Type B pancreatic cell (in vitro differentiated cells): ENCODE measurements at regions not wholly inside any gene's neighbourhood (a gene's known extent, or its start where the extent isn't known, plus 50 kb on each side); places are given as distances from the start of the nearest gene placed in this dataset.

Experiments
- DNase-seq: peaks from one replicate; pipeline ENCODE4 v3.0.0; 2021; ENCODE audit warnings: mixed read lengths; ENCODE audit not compliant: unreplicated experiment; ENCODE audit errors: extremely low spot score
- H3K27ac Mint-ChIP-seq: 2 replicates; pipeline ENCODE4 v1.8.0; 2021; ENCODE audit warnings: mild to moderate bottlenecking, mixed read lengths
- H3K27me3 Mint-ChIP-seq: 2 replicates; pipeline ENCODE4 v1.8.0; 2021; ENCODE audit warnings: mixed read lengths
- H3K36me3 Mint-ChIP-seq: 2 replicates; pipeline ENCODE4 v1.8.0; 2021; ENCODE audit warnings: mixed read lengths
- H3K4me1 Mint-ChIP-seq: one replicate; pipeline ENCODE4 v1.8.0; 2021; ENCODE audit warnings: mixed read lengths; ENCODE audit not compliant: unreplicated experiment
- H3K4me3 Mint-ChIP-seq: 2 replicates; pipeline ENCODE4 v1.8.0; 2021; ENCODE audit warnings: mild to moderate bottlenecking, mixed read lengths
- H3K9me3 Mint-ChIP-seq: 2 replicates; pipeline ENCODE4 v1.8.0; 2021; ENCODE audit warnings: mixed read lengths
- TF ChIP-seq, protein P1 (sequence below): fragments of 200-600 bp; sonication (generic); conservative IDR thresholded peaks from 2 replicates; pipeline ENCODE4 v1.5.0; 2021; ENCODE audit warnings: antibody characterized with exemption, mild to moderate bottlenecking

DNA sequence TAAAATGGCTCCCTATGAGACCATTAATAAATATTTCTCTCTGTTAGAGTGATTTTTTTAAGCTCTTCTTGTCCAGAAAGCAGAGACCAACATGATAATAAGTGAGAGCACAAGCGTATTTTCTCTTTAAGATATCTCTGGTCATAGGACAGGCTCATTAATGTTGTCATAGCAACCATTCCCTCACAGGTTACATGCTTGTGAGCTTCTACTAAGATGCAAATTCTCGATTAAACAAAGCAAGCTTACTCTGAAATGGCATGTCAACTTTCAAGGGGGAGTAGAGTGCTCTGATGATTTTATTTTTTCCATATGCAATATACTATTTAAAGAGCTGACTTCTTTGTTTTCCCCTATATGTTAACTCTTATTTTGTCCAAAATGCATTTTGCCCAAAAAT is 487.2 kb upstream of the LCORL start:
- Mint-ChIP-seq H3K36me3 (no peaks in the 10 kb centered on the region), H3K27me3 (no peaks in the 10 kb centered on the region), H3K27ac (no peak overlapping the region), H3K4me3 (no peak overlapping the region), H3K4me1 (no peaks in the 10 kb centered on the region), H3K9me3 (no peaks in the 10 kb centered on the region)
- TF ChIP-seq, protein P1, sequence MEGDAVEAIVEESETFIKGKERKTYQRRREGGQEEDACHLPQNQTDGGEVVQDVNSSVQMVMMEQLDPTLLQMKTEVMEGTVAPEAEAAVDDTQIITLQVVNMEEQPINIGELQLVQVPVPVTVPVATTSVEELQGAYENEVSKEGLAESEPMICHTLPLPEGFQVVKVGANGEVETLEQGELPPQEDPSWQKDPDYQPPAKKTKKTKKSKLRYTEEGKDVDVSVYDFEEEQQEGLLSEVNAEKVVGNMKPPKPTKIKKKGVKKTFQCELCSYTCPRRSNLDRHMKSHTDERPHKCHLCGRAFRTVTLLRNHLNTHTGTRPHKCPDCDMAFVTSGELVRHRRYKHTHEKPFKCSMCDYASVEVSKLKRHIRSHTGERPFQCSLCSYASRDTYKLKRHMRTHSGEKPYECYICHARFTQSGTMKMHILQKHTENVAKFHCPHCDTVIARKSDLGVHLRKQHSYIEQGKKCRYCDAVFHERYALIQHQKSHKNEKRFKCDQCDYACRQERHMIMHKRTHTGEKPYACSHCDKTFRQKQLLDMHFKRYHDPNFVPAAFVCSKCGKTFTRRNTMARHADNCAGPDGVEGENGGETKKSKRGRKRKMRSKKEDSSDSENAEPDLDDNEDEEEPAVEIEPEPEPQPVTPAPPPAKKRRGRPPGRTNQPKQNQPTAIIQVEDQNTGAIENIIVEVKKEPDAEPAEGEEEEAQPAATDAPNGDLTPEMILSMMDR = no peak
- DNase-seq = no peak

DNA sequence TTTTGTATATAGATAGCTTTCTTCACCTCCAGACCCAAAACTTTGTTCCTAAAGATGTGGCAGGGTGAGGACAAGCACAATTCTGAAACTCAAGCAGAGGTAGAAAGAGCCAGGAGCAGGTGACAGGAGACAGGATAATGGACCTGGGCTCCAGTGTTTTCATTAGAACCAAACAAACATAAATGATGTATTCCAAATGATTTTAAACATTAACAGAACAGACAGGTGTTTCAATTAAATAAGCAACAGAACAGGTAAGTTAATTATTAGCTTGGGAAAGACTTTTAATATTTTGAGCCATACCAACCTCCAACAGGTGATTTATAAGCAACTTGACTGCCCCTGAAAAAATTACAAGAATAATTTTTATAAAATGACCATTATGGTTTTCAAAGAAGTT is 459.4 kb upstream of the LCORL start:
- no peak for DNase-seq
- TF ChIP-seq, protein P1 = no peak
- H3K4me3 Mint-ChIP-seq = no peak overlapping the region
- no peak overlapping the region for H3K27ac Mint-ChIP-seq
- H3K36me3 Mint-ChIP-seq = no peaks in the 10 kb centered on the region
- H3K27me3 Mint-ChIP-seq = no peaks in the 10 kb centered on the region
- H3K4me1 Mint-ChIP-seq = no peaks in the 10 kb centered on the region
- H3K9me3 Mint-ChIP-seq = peaks cover 19% of the 10 kb centered on the region

DNA sequence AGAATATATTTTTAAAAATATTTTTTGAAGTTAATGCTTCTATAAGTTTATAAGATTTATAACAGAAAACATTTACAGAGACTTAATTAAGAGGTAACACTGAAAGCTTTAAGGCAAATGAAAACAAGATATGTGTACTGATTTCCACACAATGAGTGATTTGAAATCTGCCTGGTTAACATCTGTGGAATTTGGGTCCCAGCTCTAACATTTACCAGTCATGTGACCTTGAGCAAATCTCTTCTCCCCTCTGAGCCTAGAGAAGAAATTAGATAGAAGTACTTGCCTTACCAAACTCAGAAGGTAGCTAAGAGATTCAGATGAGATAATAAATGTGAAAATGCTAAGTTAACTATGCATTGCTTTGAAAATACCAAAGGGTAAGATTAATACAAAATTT is 458.8 kb upstream of the LCORL start:
- H3K36me3 Mint-ChIP-seq = no peaks in the 10 kb centered on the region
- TF ChIP-seq, protein P1 = no peak
- no peaks in the 10 kb centered on the region for H3K27me3 Mint-ChIP-seq
- no peak overlapping the region for H3K27ac Mint-ChIP-seq
- H3K4me1 Mint-ChIP-seq = no peaks in the 10 kb centered on the region
- H3K4me3 Mint-ChIP-seq = no peak overlapping the region
- H3K9me3 Mint-ChIP-seq = peaks cover 18% of the 10 kb centered on the region
- no peak for DNase-seq

DNA sequence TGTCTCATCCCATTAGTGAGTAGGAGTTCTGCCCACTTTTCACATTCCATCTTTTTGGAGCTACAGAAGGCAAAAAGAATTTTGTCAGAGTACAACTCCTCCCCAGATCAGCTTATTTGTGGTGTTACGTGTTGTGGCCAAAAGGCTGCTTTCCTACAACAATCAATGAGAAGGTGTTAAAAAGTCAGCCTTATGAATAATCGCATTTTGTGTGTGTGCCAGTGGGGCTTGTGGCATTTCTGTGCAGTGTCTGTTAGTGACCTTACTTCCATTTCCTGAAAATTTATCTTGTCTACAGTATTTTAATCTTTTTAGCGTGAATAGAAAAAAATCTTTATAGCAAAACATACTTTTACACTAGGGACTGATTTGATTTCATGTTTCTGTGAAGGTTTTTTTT is 458.3 kb upstream of the LCORL start:
- TF ChIP-seq, protein P1 = no peak
- no peak for DNase-seq
- Mint-ChIP-seq H3K4me3 (no peak overlapping the region), H3K27ac (no peak overlapping the region), H3K36me3 (no peaks in the 10 kb centered on the region), H3K27me3 (no peaks in the 10 kb centered on the region), H3K9me3 (peaks cover 15% of the 10 kb centered on the region), H3K4me1 (no peaks in the 10 kb centered on the region)

DNA sequence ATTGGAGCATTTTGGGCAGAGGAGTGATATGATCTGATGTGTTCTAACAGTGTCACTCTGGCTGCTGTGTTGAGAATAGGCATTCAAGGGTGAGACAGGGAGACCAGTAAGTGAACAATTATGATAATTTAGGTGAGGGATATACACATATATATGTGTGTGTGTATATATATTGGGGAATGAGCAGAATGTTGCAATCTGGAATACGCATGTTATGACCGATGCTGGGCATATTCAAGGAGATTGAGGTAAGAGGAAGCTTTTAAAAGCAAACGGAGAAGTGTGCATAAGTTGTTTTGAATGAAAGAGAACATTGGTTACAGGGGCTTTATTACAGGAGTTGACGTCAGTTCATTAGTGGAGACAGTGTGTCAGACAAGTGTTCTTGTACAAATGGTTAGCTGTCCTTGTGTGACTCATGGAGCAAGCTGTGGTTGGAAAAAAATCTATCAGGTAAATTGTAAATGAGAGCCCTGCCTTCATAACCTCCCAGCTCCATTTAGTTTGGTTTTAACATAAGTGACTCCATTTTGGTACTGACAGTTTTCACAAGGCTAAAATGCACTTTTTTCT is 442.5 kb upstream of the LCORL start:
- Mint-ChIP-seq H3K4me3 (no peak overlapping the region), H3K36me3 (no peaks in the 10 kb centered on the region), H3K27ac (no peak overlapping the region), H3K9me3 (no peaks in the 10 kb centered on the region), H3K4me1 (no peaks in the 10 kb centered on the region), H3K27me3 (peaks cover 2% of the 10 kb centered on the region)
- DNase-seq = no peak
- TF ChIP-seq, protein P1 = no peak

DNA sequence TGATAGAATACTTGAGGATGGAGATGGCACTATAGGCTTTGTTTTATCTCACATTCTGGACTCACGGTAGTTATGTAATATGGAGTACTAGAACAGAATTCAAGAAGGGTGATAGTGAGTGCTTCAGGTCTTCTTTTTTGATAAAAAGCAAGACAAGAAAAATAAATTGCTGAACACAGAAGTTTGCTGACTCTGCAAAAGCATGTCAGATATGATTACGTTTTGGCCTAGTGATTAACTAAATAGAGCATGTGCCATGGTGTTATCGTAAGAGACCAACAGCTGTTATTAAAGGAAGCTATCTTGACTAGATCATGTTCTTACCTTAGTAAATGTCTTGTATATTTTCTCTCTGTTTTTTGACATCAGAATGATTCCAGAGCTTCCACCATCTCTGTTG is 436.9 kb upstream of the LCORL start:
- H3K4me1 Mint-ChIP-seq = no peaks in the 10 kb centered on the region
- DNase-seq = no peak

More for the DNA sequence above, 436.9 kb upstream of the LCORL start:
- no peaks in the 10 kb centered on the region for H3K9me3 Mint-ChIP-seq
- H3K4me3 Mint-ChIP-seq = no peak overlapping the region
- H3K27ac Mint-ChIP-seq = no peak overlapping the region
- H3K27me3 Mint-ChIP-seq = peaks cover 2% of the 10 kb centered on the region
- TF ChIP-seq, protein P1 = no peak
- H3K36me3 Mint-ChIP-seq = no peaks in the 10 kb centered on the region
